OCI-LY3 (cell line): ENCODE measurements at regions not wholly inside any gene's neighbourhood (a gene's known extent, or its start where the extent isn't known, plus 50 kb on each side); places are given as distances from the start of the nearest gene placed in this dataset.

Experiments
- H2AFZ ChIP-seq: fragments of 200-600, 300-600 bp; shearing (Covaris generic); 2 replicates; pipeline ENCODE4 v1.6.0; 2014; ENCODE audit warnings: antibody characterized with exemption, low read depth, low read length
- H3K27ac ChIP-seq: fragments of 200-600, 300-600 bp; sonication (generic); 2 replicates; pipeline ENCODE4 v1.5.1; 2014; ENCODE audit warnings: mild to moderate bottlenecking, low read length, moderate library complexity, mixed read lengths
- H3K27me3 ChIP-seq: fragments of 200-600, 300-600 bp; sonication (generic); 2 replicates; pipeline ENCODE4 v1.6.1; 2014; ENCODE audit warnings: low read depth, low read length, mixed read lengths
- H3K36me3 ChIP-seq: fragments of 200-600, 300-600 bp; sonication (generic); replicated peaks from 2 replicates; pipeline ENCODE3; 2014; ENCODE audit warnings: low read depth, low read length, mixed read lengths
- H3K4me1 ChIP-seq: fragments of 300-600, 200-600 bp; sonication (generic); 2 replicates; pipeline ENCODE4 v1.6.1; 2014; ENCODE audit warnings: low read length, mixed read lengths
- H3K4me2 ChIP-seq: fragments of 200-600, 300-600 bp; sonication (generic); 2 replicates; pipeline ENCODE4 v1.6.1; 2014; ENCODE audit warnings: low read length, mixed read lengths
- H3K4me3 ChIP-seq: fragments of 300-600, 200-600 bp; sonication (generic); 2 replicates; pipeline ENCODE4 v1.5.1; 2014; ENCODE audit warnings: antibody characterized with exemption, mild to moderate bottlenecking, low read length, moderate library complexity
- H3K79me2 ChIP-seq: fragments of 300-600, 200-600 bp; shearing (Covaris generic); 2 replicates; pipeline ENCODE4 v1.6.1; 2014; ENCODE audit warnings: mild to moderate bottlenecking, low read length, mixed read lengths
- H3K9ac ChIP-seq: fragments of 300-600, 200-600 bp; shearing (Covaris generic); 2 replicates; pipeline ENCODE4 v1.6.0; 2014; ENCODE audit warnings: mild to moderate bottlenecking, low read length, moderate library complexity
- H3K9me3 ChIP-seq: fragments of 200-600, 300-600 bp; shearing (Covaris generic); 2 replicates; pipeline ENCODE4 v1.6.1; 2014; ENCODE audit warnings: low read length, mixed read lengths; ENCODE audit not compliant: insufficient read depth
- H4K20me1 ChIP-seq: fragments of 200-600, 300-600 bp; sonication (generic); 2 replicates; pipeline ENCODE4 v1.6.1; 2016; ENCODE audit warnings: low read length, mixed read lengths; ENCODE audit not compliant: insufficient read depth
- EZH2phosphoT487 ChIP-seq: fragments of 200-600 bp; shearing (Covaris generic); IDR thresholded peaks from 2 replicates; pipeline ENCODE4 v1.6.1; 2018; ENCODE audit warnings: antibody characterized with exemption, mixed run types, low read depth
- TF ChIP-seq, protein P1 (sequence below): fragments of 200-600, 300-600 bp; sonication (generic); IDR thresholded peaks from 2 replicates; pipeline ENCODE4 v1.5.1; 2014; ENCODE audit warnings: antibody characterized with exemption, low read length, low read depth

- Histone ChIP-seq H3K27me3 (no peaks in the 10 kb centered on the region), H3K27ac (no peak overlapping the region), H3K4me1 (peaks cover 20% of the 10 kb centered on the region), H3K36me3 (no peaks in the 10 kb centered on the region), H3K79me2 (no peaks in the 10 kb centered on the region), H3K4me3 (no peak overlapping the region), H3K4me2 (no peak overlapping the region), H3K9me3 (no peaks in the 10 kb centered on the region), H2AFZ (no peak overlapping the region), H4K20me1 (no peaks in the 10 kb centered on the region), H3K9ac (no peak overlapping the region)
- TF ChIP-seq EZH2phosphoT487 = no peak
- TF ChIP-seq, protein P1, sequence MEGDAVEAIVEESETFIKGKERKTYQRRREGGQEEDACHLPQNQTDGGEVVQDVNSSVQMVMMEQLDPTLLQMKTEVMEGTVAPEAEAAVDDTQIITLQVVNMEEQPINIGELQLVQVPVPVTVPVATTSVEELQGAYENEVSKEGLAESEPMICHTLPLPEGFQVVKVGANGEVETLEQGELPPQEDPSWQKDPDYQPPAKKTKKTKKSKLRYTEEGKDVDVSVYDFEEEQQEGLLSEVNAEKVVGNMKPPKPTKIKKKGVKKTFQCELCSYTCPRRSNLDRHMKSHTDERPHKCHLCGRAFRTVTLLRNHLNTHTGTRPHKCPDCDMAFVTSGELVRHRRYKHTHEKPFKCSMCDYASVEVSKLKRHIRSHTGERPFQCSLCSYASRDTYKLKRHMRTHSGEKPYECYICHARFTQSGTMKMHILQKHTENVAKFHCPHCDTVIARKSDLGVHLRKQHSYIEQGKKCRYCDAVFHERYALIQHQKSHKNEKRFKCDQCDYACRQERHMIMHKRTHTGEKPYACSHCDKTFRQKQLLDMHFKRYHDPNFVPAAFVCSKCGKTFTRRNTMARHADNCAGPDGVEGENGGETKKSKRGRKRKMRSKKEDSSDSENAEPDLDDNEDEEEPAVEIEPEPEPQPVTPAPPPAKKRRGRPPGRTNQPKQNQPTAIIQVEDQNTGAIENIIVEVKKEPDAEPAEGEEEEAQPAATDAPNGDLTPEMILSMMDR = no peak
Observed at GRCh38 chrX:7272346-7272745, 124.4 kb upstream of the PUDP start.

- no peaks in the 10 kb centered on the region for H3K27me3 ChIP-seq
Observed at GRCh38 chrX:7270933-7271332, 123.0 kb upstream of the PUDP start.

GRCh38 chrX:7269991-7270390 is 122.0 kb upstream of the PUDP start:
- H3K36me3 ChIP-seq = no peaks in the 10 kb centered on the region
- no peak overlapping the region for H3K9ac ChIP-seq
- no peaks in the 10 kb centered on the region for H4K20me1 ChIP-seq
- no peak overlapping the region for H3K4me2 ChIP-seq
- peaks cover 22% of the 10 kb centered on the region for H3K4me1 ChIP-seq
- H3K4me3 ChIP-seq = no peak overlapping the region
- H2AFZ ChIP-seq = no peak overlapping the region
- H3K27ac ChIP-seq = no peak overlapping the region
- no peaks in the 10 kb centered on the region for H3K9me3 ChIP-seq
- H3K79me2 ChIP-seq = no peaks in the 10 kb centered on the region
- TF ChIP-seq EZH2phosphoT487 = no peak
- TF ChIP-seq, protein P1 = no peak
- no peaks in the 10 kb centered on the region for H3K27me3 ChIP-seq

More at GRCh38 chrX:7270933-7271332, 123.0 kb upstream of the PUDP start:
- no peaks in the 10 kb centered on the region for H4K20me1 ChIP-seq
- H3K36me3 ChIP-seq = no peaks in the 10 kb centered on the region
- no peak overlapping the region for H3K27ac ChIP-seq
- peaks cover 20% of the 10 kb centered on the region for H3K4me1 ChIP-seq
- H3K9me3 ChIP-seq = no peaks in the 10 kb centered on the region
- H3K4me2 ChIP-seq = no peak overlapping the region
- TF ChIP-seq EZH2phosphoT487 = no peak
- TF ChIP-seq, protein P1 = no peak
- H2AFZ ChIP-seq = no peak overlapping the region
- no peak overlapping the region for H3K4me3 ChIP-seq
- no peaks in the 10 kb centered on the region for H3K79me2 ChIP-seq
- no peak overlapping the region for H3K9ac ChIP-seq

DNA sequence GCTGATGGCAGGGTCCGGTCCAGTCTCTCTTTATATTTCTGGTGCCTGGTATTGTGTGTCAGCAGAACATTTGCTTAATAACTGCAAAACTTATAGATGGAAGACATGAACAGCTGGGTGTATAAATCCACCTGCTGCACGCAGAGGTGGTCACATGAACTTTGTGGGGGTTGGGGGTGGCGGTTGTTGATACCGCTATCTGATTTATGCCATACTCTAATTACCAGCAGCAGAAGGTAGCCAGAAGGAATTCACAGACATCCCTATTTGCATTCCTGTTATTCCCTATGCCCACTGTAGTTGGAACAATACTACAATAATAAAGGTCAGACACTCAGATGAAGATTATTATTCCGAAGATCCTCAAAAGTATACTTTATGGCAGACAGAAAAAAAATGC is 121.6 kb upstream of the PUDP start:
- Histone ChIP-seq H3K4me3 (no peak overlapping the region), H3K36me3 (no peaks in the 10 kb centered on the region), H3K79me2 (no peaks in the 10 kb centered on the region), H3K27ac (no peak overlapping the region), H3K9ac (no peak overlapping the region), H2AFZ (no peak overlapping the region), H3K4me2 (no peak overlapping the region), H3K9me3 (no peaks in the 10 kb centered on the region), H4K20me1 (no peaks in the 10 kb centered on the region), H3K27me3 (no peaks in the 10 kb centered on the region), H3K4me1 (peaks cover 26% of the 10 kb centered on the region)
- TF ChIP-seq EZH2phosphoT487 = no peak
- TF ChIP-seq, protein P1 = no peak
